NCI-H1694 (cell line): ENCODE measurements at regions not wholly inside any gene's neighbourhood (a gene's known extent, or its start where the extent isn't known, plus 50 kb on each side); places are given as distances from the start of the nearest gene placed in this dataset.
A peak's percentile ranks its signal among the peaks of the same experiment; 100 is the strongest.

Experiments used
- DNase-seq: peaks from one replicate; lab custom pipeline; 2025; lab: John Stamatoyannopoulos, UW

DNA sequence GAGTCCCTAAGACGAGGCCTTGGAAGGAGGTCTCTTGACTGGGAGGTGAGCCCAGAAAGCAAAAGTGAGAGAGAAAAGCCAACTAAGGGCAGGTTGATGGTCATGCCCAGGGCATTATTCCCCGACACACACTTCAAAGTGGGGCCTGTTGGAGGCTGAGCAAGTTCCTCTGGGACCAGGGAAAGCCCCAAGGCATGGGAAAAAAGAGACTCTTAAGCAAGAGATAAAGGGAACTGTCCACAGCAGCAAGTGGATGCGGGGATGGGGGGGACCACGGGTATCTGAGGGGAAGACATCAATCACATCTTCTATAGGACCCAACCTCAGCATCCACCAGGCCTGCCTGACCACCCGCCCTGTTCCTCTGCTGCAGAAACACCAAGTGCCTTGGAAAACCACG lies 119.9 kb upstream of the MAFB start:
- DNase-seq = no peak

DNA sequence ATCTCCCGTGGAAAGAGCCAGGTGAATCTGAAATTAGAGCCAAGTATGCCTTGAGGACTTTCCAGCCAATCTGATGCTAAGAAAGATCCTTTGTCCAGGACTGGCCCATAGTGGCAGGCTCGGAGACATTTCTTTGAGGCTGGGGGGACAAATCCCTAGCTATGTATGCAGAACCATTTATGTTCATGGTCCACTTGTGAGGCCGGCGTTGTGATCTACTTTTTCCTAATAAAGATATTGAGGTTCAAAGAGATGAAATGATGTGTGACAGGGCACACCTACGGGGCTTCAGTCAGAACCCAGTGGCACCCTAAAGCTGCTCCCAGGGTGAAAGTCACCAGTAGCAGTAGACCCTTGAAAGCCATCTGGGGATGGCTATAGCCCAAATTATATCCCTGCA lies 120.3 kb upstream of the MAFB start:
- no peak for DNase-seq

- DNase-seq = no peak
Measured at GRCh38 chr20:40810332-40811000, 121.4 kb upstream of the MAFB start.

DNA sequence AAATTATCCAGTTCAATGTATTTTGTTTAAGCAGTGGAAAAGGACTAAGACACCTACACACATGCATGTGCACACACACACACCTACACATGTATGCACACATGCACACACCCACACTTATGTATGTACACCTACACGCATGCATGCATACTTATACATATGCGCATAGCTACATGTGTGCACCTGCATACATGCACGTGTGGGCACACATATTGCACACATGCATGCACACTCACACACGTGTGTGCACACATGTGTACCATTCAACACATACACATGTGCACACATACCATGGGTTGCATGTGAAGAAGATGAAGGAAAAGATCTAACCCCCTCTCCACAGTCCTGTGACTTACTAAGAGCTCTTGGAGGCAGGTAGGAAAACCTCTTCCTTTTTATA lies 122.0 kb upstream of the MAFB start:
- no peak for DNase-seq

- no peak for DNase-seq
Measured at GRCh38 chr20:40811660-40812414, 122.8 kb upstream of the MAFB start.

DNA sequence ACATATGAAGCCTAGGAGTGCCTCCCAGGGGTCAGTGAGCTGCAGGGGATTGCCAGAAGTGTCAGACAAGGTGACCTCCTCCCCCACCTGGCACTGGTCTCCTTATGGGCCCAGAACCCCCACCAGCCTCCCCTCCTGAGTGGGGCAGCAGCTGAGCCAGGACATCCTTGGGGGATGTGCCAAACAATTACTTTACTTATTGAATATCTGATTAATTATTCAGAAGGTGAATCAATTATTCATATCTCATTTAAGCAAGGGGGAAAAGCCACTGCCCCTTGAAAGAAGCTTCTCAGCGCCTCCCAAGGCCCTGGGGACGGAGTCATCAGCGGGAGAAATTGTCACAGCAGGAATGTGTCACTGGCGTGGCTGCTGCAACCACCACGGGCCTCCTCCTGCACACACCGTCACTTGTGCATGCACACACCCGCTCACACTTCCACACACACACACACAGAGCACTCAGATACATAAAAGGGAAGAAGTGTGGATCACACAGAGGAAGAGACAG lies 123.4 kb upstream of the MAFB start:
- no peak for DNase-seq

GRCh38 chr20:40813029-40813431 lies 124.0 kb upstream of the MAFB start:
- no peak for DNase-seq

DNA sequence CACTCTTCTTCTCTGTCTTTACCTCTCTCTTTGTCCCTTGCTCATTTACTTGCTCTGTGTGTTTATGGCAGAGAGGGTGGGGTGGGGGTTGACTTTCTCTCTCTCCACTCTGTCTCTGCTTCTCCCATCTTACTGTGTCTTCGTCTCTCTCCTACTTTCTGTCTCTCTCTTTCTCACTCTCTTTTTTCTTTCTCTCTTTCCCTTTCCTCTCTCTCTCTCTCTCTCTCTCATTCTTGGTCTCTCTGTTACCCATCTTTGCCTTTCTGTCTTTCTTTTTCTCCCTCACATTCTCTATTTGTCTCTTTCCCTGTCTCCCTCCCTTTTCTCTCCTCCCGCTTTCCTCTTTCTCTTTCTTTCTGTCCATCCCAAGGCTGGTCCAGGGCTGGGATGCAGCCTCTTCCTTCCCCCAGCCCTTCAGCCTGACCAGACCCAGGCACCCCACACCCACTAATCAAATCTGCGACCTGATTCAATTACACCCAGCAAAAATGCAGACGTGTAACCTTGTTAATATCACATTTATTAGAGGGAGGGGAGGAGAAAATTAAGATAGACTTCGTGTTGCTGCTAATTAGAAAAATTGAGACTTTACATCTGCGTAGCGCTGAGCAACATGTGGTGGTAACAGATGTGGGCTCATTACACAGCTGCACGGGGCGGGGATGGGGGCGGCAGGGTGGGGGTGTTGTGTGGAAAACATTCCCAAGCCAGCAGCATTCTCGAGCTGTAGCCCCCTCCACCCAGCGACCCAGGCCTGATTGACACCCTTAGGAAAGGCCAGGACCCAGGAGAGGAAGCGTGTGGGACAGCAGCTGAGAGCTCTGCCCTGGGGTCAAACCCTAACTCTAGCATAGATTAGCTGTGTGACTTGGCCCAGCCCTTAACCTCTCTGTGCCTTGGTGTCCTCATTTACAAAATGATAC lies 124.9 kb upstream of the MAFB start:
- no peak for DNase-seq

DNA sequence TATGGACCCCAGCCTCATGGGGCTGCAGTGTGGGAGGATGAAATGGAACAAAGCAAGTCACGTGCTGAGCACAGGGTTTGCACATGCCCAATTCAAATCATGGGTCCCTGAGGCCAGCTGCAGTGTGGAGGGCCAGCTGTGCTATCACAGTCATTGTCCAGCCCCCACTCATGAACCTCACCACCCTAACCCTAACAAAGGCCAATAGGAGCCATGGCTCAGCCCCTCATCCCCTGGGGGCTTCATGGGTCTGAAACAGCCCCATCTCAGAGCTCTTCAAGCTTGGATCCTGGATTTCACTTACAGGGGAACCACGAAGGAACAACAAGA lies 125.6 kb upstream of the MAFB start:
- no peak for DNase-seq

GRCh38 chr20:40815156-40816038 lies 126.4 kb upstream of the MAFB start:
- no peak for DNase-seq

DNA sequence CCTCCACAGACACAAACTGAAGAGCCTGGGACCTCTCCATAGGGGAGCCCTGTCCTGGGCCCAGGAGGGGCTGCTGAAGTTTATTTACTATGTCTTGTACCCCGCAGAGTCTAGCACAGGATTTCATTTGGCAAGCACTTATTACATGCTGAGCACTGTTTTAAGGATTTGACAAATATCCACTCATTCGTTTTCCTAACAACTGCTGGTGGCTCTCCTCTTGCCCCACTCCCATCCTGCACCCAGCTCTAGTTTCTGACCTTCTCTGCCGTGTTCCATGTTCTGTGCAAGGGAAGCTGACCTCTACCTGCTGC lies 127.0 kb upstream of the MAFB start:
- no peak for DNase-seq

DNA sequence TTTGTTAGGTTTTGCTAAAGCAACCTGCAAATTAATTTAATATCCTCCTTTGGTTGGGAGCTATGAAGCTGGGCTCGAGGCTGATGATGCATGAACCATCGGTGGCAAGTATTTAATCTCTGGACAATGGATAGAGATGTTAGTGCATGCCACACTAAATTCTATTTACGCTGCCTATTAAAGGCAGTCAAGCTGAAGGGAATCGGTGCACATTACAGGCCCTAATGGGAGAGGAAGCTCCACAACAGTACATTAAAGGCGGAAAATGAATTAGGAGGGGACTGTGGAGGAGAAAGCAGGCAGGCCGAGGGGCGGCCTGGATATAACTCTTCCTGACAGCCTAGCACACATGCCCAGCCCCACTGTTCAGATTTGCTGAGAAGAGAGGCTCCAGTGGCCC lies 132.4 kb upstream of the MAFB start:
- DNase-seq = no peak

GRCh38 chr20:40826699-40827098 lies 137.7 kb upstream of the MAFB start:
- DNase-seq = no peak

- no peak for DNase-seq
Measured at GRCh38 chr20:40835321-40835720, 146.3 kb upstream of the MAFB start.

DNA sequence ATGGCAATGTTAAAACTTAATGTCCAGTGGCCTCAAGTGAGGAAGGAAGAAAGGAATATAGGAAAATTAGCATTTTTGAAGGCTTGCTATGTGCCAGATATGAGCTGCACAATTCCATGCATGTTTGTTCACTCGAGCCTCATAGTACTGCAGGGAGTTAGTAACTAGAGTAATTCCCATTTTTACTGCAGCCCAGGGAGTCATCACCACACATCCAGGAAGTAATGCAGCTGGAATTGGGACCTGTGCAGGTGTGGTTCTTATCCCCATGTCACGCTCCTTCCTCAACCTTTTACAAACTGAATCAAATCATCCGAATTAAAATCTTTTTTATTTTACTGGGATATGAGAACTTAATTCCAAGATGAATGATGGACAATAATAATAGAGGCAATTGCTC lies 149.5 kb upstream of the MAFB start:
- no peak for DNase-seq

DNA sequence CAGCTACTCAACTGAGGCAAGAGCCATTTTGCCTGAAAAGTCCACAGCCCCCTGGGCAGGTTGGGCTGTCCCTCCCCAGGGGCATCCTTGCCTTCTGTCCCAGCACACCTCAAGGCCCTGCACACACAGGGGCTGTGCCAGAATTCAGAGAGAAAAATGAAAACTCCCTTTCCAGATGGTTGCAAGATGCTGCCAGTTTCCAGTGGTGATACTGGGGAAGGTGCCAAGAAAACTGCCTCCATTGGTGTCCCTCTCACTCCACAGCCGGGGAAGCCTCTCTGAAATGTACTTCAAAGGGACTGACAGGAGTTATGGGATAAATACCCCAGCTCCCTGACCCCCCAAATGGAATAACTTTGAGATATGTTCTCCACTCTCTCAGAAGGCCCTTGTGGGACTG lies 154.2 kb upstream of the MAFB start:
- peak; percentile 79 for DNase-seq

DNA sequence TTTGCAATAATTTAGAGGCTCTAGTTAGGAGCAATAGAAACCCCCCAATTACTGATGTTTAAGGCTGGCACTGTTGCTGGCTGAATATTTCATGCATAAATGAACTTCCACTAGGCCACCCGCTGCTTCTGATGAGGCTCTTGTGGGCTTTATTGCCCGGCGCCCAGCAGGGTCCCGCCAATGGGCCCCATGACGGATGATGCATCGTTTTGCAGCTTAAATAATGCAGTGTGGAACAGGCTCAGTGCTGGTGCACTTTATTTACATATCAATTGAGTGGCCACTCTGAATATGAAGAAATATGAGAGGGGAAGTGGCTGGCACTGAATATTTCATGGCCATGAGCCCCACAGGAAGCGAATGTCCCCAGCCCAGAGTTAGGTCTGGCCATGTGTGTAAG lies 155.3 kb upstream of the MAFB start:
- no peak for DNase-seq

DNA sequence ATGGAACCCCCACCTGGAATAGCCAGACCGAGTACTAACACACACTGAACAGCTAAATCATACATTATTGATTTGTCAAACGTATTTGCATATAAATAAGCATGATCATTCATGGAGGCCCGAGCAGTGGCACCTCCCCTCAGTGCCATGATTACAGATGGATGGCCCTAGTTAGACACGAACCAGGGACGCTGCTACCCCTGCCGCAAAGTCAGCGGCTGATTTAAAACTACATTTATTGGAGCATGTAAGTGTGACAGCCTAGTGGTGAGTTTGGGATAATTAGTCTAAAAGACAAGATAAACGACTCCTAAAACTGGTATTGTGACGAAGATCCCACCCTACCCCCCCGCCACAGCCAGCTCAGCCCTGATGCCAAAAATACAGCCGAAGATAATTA lies 159.1 kb upstream of the MAFB start:
- DNase-seq = no peak

- DNase-seq = peak; percentile 58
Measured at GRCh38 chr20:40848526-40848925, 159.5 kb upstream of the MAFB start.

- no peak for DNase-seq
Measured at GRCh38 chr20:40849456-40849855, 160.4 kb upstream of the MAFB start.

DNA sequence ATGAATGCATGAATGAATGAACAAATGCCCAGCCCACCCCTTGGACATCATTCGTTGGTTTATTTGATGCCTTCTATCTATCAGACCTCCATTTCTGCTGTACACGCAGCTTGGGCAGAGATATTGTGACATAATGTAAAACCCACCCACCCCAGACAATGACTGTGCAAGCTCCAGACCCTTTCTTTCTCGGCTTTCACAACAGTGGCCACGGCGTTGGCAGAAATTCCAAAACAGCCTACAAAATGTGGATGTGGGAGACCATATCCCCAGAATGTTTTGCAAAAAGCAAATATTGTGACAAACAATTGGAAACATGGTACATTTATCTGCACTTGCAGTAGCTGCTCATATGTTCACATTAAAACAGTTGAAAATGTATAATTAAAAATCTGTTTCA lies 162.0 kb upstream of the MAFB start:
- DNase-seq = no peak

DNA sequence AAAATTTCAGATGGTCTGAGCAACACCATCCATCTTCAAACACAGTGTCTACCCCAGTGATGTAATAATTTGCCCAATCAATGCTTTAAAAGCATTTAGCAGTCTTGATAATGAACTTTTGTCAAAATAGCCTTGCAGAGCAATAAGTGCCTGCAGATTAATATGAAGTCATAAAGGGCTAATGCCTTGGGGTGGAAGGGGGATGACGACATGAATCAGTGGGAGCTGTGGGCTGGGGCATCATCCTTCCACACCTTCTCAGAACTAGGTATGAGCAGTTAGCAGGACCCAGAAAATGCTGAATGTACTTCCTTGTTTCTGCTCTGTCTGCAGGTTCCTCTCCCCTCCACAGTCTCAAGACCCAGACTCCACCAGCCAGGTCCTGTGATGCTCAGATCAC lies 166.2 kb upstream of the MAFB start:
- no peak for DNase-seq
